H1 (cell line): ENCODE measurements at regions not wholly inside any gene's neighbourhood (a gene's known extent, or its start where the extent isn't known, plus 50 kb on each side); places are given as distances from the start of the nearest gene placed in this dataset.

ENCODE experiments used
- CTCF ChIA-PET: fragments of 300-600 bp; sonication (Branson Sonifier 250); formaldehyde crosslinking; loops from one replicate; lab custom pipeline; 2021; ENCODE audit not compliant: partially characterized antibody; lab: Charles Lee
- POLR2A ChIA-PET: fragments of 300-600 bp; sonication (Branson Sonifier 250); formaldehyde crosslinking; loops from one replicate; lab custom pipeline; 2021; ENCODE audit warnings: inconsistent platforms; ENCODE audit not compliant: partially characterized antibody; lab: Charles Lee
- DNase-seq, 2 experiments: peaks; one replicate each; pipeline versions ENCODE4 v3.0.0 to v3.0.0-alpha.2; 2010 to 2022; ENCODE audit warnings: low spot score in 2 of 2, low read depth in 1 of 2, mixed read lengths in 1 of 2
- FAIRE-seq: peaks from 2 replicates; lab custom pipeline; 2011; peaks lifted over from hg19 to GRCh38; lab: Jason Lieb, UNC
- H2AFZ ChIP-seq: 2 replicates; pipeline ENCODE4 v1.8.1; 2012; ENCODE audit warnings: low read length, inconsistent platforms
- H2AK5ac ChIP-seq: 2 replicates; pipeline ENCODE4 v1.6.1; 2013; ENCODE audit warnings: low read depth, low read length
- H2BK120ac ChIP-seq: replicated peaks from 2 replicates; pipeline ENCODE3; 2013; ENCODE audit warnings: low read depth, low read length, inconsistent platforms
- H2BK12ac ChIP-seq: 2 replicates; pipeline ENCODE4 v1.6.1; 2013; ENCODE audit warnings: low read depth, low read length
- H2BK15ac ChIP-seq: 2 replicates; pipeline ENCODE4 v1.6.1; 2013; ENCODE audit warnings: low read length
- H2BK20ac ChIP-seq: 2 replicates; pipeline ENCODE4 v1.6.1; 2013; ENCODE audit warnings: low read length
- H2BK5ac ChIP-seq: 2 replicates; pipeline ENCODE4 v1.6.1; 2013; ENCODE audit warnings: low read depth, low read length
- H3K14ac ChIP-seq: 2 replicates; pipeline ENCODE4 v1.6.1; 2013; ENCODE audit warnings: inconsistent platforms; ENCODE audit not compliant: insufficient read length
- H3K18ac ChIP-seq: 2 replicates; pipeline ENCODE4 v1.6.1; 2013; ENCODE audit warnings: low read length; ENCODE audit errors: extremely low read depth
- H3K23ac ChIP-seq: 2 replicates; pipeline ENCODE4 v1.6.1; 2013; ENCODE audit warnings: inconsistent platforms; ENCODE audit not compliant: insufficient read length
- H3K23me2 ChIP-seq: 2 replicates; pipeline ENCODE4 v1.6.1; 2013; ENCODE audit warnings: low read depth, low read length
- H3K27ac ChIP-seq: 2 replicates; pipeline ENCODE4 v1.6.1; 2011; ENCODE audit warnings: low read depth, low read length, inconsistent platforms
- H3K27me3 ChIP-seq, 4 experiments: replicated peaks in 1 of 4; 1 replicate in 1 of 4; 2 replicates in 3 of 4; pipeline versions ENCODE4 v1.6.1 to v1.8.1; 2011 to 2013; ENCODE audit warnings: low read length in 3 of 4, mild to moderate bottlenecking in 3 of 4, inconsistent platforms in 2 of 4, mixed read lengths in 2 of 4, moderate library complexity in 1 of 4; ENCODE audit not compliant: control insufficient read depth in 3 of 4, insufficient read depth in 3 of 4; ENCODE audit errors: extremely low read depth in 1 of 4
- H3K36me3 ChIP-seq, 4 experiments: 2 replicates each; pipeline versions ENCODE4 v1.6.1 to v1.8.1; 2011 to 2013; ENCODE audit warnings: mild to moderate bottlenecking in 4 of 4, low read length in 3 of 4, moderate library complexity in 2 of 4, control low read depth in 1 of 4, inconsistent platforms in 1 of 4; ENCODE audit not compliant: insufficient read depth in 4 of 4, control insufficient read depth in 2 of 4
- H3K4ac ChIP-seq: replicated peaks from 2 replicates; pipeline ENCODE3; 2013; ENCODE audit warnings: low read length, low read depth, mixed read lengths, inconsistent platforms; ENCODE audit not compliant: insufficient read length
- H3K4me1 ChIP-seq, 4 experiments: replicated peaks in 1 of 4; 1 replicate in 1 of 4; 2 replicates in 3 of 4; pipeline versions ENCODE4 v1.6.1 to v1.8.1; 2011 to 2013; ENCODE audit warnings: low read length in 3 of 4, inconsistent platforms in 2 of 4, mixed read lengths in 1 of 4; ENCODE audit not compliant: insufficient read depth in 4 of 4, control insufficient read depth in 3 of 4
- H3K4me2 ChIP-seq, 2 experiments: 2 replicates each; pipeline versions ENCODE4 v1.6.1 to v1.8.1; 2011 to 2013; ENCODE audit warnings: low read depth in 2 of 2, low read length in 2 of 2, control low read depth in 1 of 2, inconsistent platforms in 1 of 2, mild to moderate bottlenecking in 1 of 2; ENCODE audit not compliant: insufficient read depth in 1 of 2
- H3K4me3 ChIP-seq, 4 experiments: fragments of 200-600, 300-600 bp in 1 of 4; sonication (generic), shearing (Covaris generic), sonication (Bioruptor Twin) in 1 of 4; 2 replicates each; pipeline versions ENCODE4 v1.5.1 to v1.8.1; 2011 to 2016; ENCODE audit warnings: low read length in 4 of 4, low read depth in 3 of 4, control low read depth in 2 of 4, inconsistent platforms in 2 of 4, mild to moderate bottlenecking in 2 of 4, mixed read lengths in 1 of 4, moderate library complexity in 1 of 4; ENCODE audit not compliant: insufficient read depth in 2 of 4; ENCODE audit errors: extremely low read depth in 1 of 4
- H3K56ac ChIP-seq: replicated peaks from 2 replicates; pipeline ENCODE3; 2013; ENCODE audit warnings: low read depth, mild to moderate bottlenecking, mixed read lengths, low read length, inconsistent platforms; ENCODE audit not compliant: insufficient read length
- H3K79me1 ChIP-seq: 2 replicates; pipeline ENCODE4 v1.6.1; 2013; ENCODE audit warnings: low read depth, low read length, control low read depth
- H3K79me2 ChIP-seq, 2 experiments: 2 replicates each; pipeline versions ENCODE4 v1.6.1 to v1.8.1; 2012 to 2013; ENCODE audit warnings: low read length in 2 of 2, mild to moderate bottlenecking in 2 of 2, inconsistent platforms in 1 of 2; ENCODE audit not compliant: insufficient read depth in 2 of 2, control insufficient read depth in 1 of 2
- H3K9ac ChIP-seq, 4 experiments: replicated peaks in 1 of 4; 1 replicate in 1 of 4; 2 replicates in 3 of 4; pipeline versions ENCODE4 v1.6.1 to v1.8.1; 2011 to 2013; ENCODE audit warnings: low read depth in 3 of 4, low read length in 3 of 4, control low read depth in 2 of 4, mild to moderate bottlenecking in 2 of 4, moderate library complexity in 2 of 4, inconsistent platforms in 1 of 4; ENCODE audit errors: extremely low read depth in 1 of 4
- H3K9me3 ChIP-seq, 2 experiments: 2 replicates each; pipeline versions ENCODE4 v1.6.1 to v1.8.1; 2012 to 2013; ENCODE audit warnings: mild to moderate bottlenecking in 2 of 2, moderate library complexity in 2 of 2, control low read depth in 1 of 2, inconsistent platforms in 1 of 2, low read depth in 1 of 2, low read length in 1 of 2, mixed read lengths in 1 of 2; ENCODE audit not compliant: insufficient read depth in 2 of 2
- H4K20me1 ChIP-seq, 2 experiments: replicated peaks in 1 of 2; 2 replicates each; pipeline versions ENCODE3 to v1.8.1; 2011 to 2013; ENCODE audit warnings: inconsistent platforms in 2 of 2, low read length in 2 of 2, mild to moderate bottlenecking in 1 of 2; ENCODE audit not compliant: insufficient read depth in 2 of 2, control insufficient read depth in 1 of 2
- H4K5ac ChIP-seq: 2 replicates; pipeline ENCODE4 v1.6.1; 2013; ENCODE audit warnings: low read length, low read depth, mixed read lengths, inconsistent platforms; ENCODE audit not compliant: insufficient read length
- H4K8ac ChIP-seq: 2 replicates; pipeline ENCODE4 v1.8.0; 2013; ENCODE audit warnings: mild to moderate bottlenecking, moderate library complexity, low read length, inconsistent platforms; ENCODE audit not compliant: insufficient read depth; ENCODE audit errors: extremely low read depth
- H4K91ac ChIP-seq: replicated peaks from 2 replicates; pipeline ENCODE3; 2013; ENCODE audit warnings: low read length, mixed read lengths, inconsistent platforms; ENCODE audit not compliant: insufficient read length
- ASH2L ChIP-seq: fragments of 200-600, 300-600 bp; sonication (generic); IDR thresholded peaks from one replicate; pipeline ENCODE4 v1.7.1; 2017; ENCODE audit warnings: low read length
- BRCA1 ChIP-seq: IDR thresholded peaks from 2 replicates; pipeline ENCODE4 v1.6.1; 2012; ENCODE audit warnings: low read depth, low read length, improper control_type of control experiment
- CBX8 ChIP-seq: fragments of 300-800, 300-1000 bp; sonication (generic); IDR thresholded peaks from 2 replicates; pipeline ENCODE4 v1.7.1; 2016; ENCODE audit warnings: low read depth, low read length, borderline replicate concordance
- CEBPB ChIP-seq: IDR thresholded peaks from 2 replicates; pipeline ENCODE4 v1.6.1; 2012; ENCODE audit warnings: low read depth, low read length
- JUN ChIP-seq: IDR thresholded peaks from 2 replicates; pipeline ENCODE4 v1.6.1; 2011; ENCODE audit warnings: low read depth, mild to moderate bottlenecking, improper control_type of control experiment, low read length
- NRF1 ChIP-seq: IDR thresholded peaks from 2 replicates; pipeline ENCODE4 v1.6.1; 2011; ENCODE audit warnings: mild to moderate bottlenecking, low read depth, low read length, improper control_type of control experiment
- POU5F1 ChIP-seq: IDR thresholded peaks from 2 replicates; pipeline ENCODE4 v1.6.1; 2011; ENCODE audit warnings: low read depth, mild to moderate bottlenecking, low read length, moderate library complexity
- SAP30 ChIP-seq: fragments of 300-600 bp; sonication (generic); IDR thresholded peaks from 2 replicates; pipeline ENCODE4 v1.7.1; 2012; ENCODE audit warnings: low read length, moderate library complexity, mild to moderate bottlenecking, inconsistent platforms; ENCODE audit not compliant: insufficient read depth, insufficient replicate concordance
- SIRT6 ChIP-seq: IDR thresholded peaks from one replicate; pipeline ENCODE4 v1.7.1; 2012; ENCODE audit warnings: low read length, inconsistent platforms
- TCF12 ChIP-seq: IDR thresholded peaks from 2 replicates; pipeline ENCODE4 v1.6.1; 2011; ENCODE audit warnings: low read depth, mild to moderate bottlenecking, low read length
- TEAD4 ChIP-seq: IDR thresholded peaks from 2 replicates; pipeline ENCODE4 v1.6.1; 2012; ENCODE audit warnings: low read depth, low read length, inconsistent platforms, mixed read lengths
- YY1 ChIP-seq: IDR thresholded peaks from 2 replicates; pipeline ENCODE4 v1.6.1; 2011; ENCODE audit warnings: low read depth, mild to moderate bottlenecking, low read length
- WGBS, 2 experiments: shearing (Covaris generic) in 1 of 2; methylation state at CpG; one replicate each; pipeline versions ENCODE4 v1.1.6 to v1.1.7; 2013 to 2015; ENCODE audit warnings: low lambda C conversion rate in 2 of 2, mixed read lengths in 2 of 2, inconsistent platforms in 1 of 2, low coverage in 1 of 2, missing lambda C conversion rate in 1 of 2; ENCODE audit not compliant: insufficient replicate concordance in 2 of 2, insufficient coverage in 1 of 2, insufficient read length in 1 of 2; ENCODE audit errors: extremely low coverage in 1 of 2, missing lambda C conversion rate in 1 of 2; 5-methylcytosine and 5-hydroxymethylcytosine counted together

DNA sequence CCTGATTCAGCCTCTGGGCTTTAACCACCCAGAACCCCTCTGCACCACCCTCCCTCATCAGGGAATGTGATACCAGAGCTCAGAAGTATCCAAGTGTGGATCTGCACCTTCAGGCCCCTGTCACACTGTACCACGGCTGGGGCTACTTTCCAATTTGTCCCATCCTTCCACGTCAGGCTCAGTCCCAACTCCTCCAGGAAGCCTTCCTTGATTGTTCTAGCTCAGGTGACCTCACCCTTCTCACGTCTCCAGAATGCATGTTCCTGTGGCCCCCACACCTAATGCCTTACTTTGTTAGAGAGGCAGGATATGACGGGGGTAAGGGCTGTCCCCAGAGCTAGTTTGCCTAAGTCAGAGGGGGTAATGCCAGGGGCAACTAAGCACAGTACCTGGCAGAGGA lies 134.3 kb downstream of the TFCP2L1 start:
- no peaks in the 10 kb centered on the region for H3K79me1 ChIP-seq
- H2BK5ac ChIP-seq: no peak overlapping the region
- H2BK20ac ChIP-seq: no peak overlapping the region
- DNase-seq: no peak
- TF ChIP-seq ASH2L (no peak), TEAD4 (no peak), JUN (no peak), YY1 (no peak), CEBPB (no peak), BRCA1 (no peak), NRF1 (no peak), TCF12 (no peak), POU5F1 (no peak), CBX8 (no peak), SAP30 (no peak), SIRT6 (no peak)
- H2BK15ac ChIP-seq: no peak overlapping the region
- H3K4ac ChIP-seq: no peak overlapping the region
- H3K4me3 ChIP-seq: no peak overlapping the region
- WGBS, 2 experiments: 80% methylated on average over 4 of the region's 4 CpGs; no CpG with 5 or more reads in 1 of the 2 experiments
- no peaks in the 10 kb centered on the region for H4K20me1 ChIP-seq
- H3K36me3 ChIP-seq: no peaks in the 10 kb centered on the region
- H3K79me2 ChIP-seq: no peaks in the 10 kb centered on the region
- H3K4me1 ChIP-seq: no peaks in the 10 kb centered on the region
- no peaks in the 10 kb centered on the region for H3K9me3 ChIP-seq
- no peak overlapping the region for H3K9ac ChIP-seq
- no peak overlapping the region for H4K8ac ChIP-seq
- H3K56ac ChIP-seq: no peak overlapping the region
- H3K27ac ChIP-seq: no peak overlapping the region
- no peak for FAIRE-seq
- no peaks in the 10 kb centered on the region for H3K23me2 ChIP-seq
- H4K5ac ChIP-seq: no peak overlapping the region
- no peak overlapping the region for H3K23ac ChIP-seq
- no peak overlapping the region for H3K4me2 ChIP-seq
- ChIA-PET POLR2A (no interaction called here), CTCF (interaction anchor here (1.0 to 2.2 kb wide), 6 partner anchors 15 to 55 kb away, joined by 3 to 8 read pairs (median 4); no protein-coding TSS in a partner anchor)
- H2AFZ ChIP-seq: no peak overlapping the region
- H2BK12ac ChIP-seq: no peak overlapping the region
- no peak overlapping the region for H4K91ac ChIP-seq
- H2BK120ac ChIP-seq: no peak overlapping the region
- peaks cover 0 to 3% (median 0%) of the 10 kb centered on the region in 4 experiments; a peak in 1 of 7 replicates for H3K27me3 ChIP-seq
- no peak overlapping the region for H3K14ac ChIP-seq
- no peak overlapping the region for H2AK5ac ChIP-seq
- no peak overlapping the region for H3K18ac ChIP-seq
